ENCODE measurements at regions not wholly inside any gene's neighbourhood (a gene's known extent, or its start where the extent isn't known, plus 50 kb on each side); places are given as distances from the start of the nearest gene placed in this dataset.

GRCh38 chr14:22475381-22475780, 113.6 kb downstream of the DAD1 start:
- no peak for TF ChIP-seq BHLHE40 (IDR thresholded peaks at IDR 0.05; ENCODE audit: low read depth, low read length)
- no peak for TF ChIP-seq MAZ (IDR thresholded peaks at IDR 0.05; ENCODE audit: borderline replicate concordance, low read depth, low read length)
- no peak for TF ChIP-seq MXI1 (IDR thresholded peaks at IDR 0.05; ENCODE audit: borderline replicate concordance, low read depth, low read length)
- TF ChIP-seq FOS (IDR thresholded peaks at IDR 0.05; ENCODE audit: low read depth, low read length) = no peak
- TF ChIP-seq MAFK (IDR thresholded peaks at IDR 0.05; ENCODE audit: low read depth, low read length) = no peak
- no peak for TF ChIP-seq ELK1 (IDR thresholded peaks at IDR 0.05; ENCODE audit: borderline replicate concordance, low read depth, low read length)
- TF ChIP-seq CHD1 (IDR thresholded peaks at IDR 0.05; ENCODE audit: low read depth, low read length) = no peak
- TF ChIP-seq NFE2L2 (IDR thresholded peaks at IDR 0.05; ENCODE audit: low read depth, low read length) = no peak
- no peak for TF ChIP-seq RFX5 (IDR thresholded peaks at IDR 0.05; ENCODE audit: low read depth, low read length)
- TF ChIP-seq CEBPB (IDR thresholded peaks at IDR 0.05; ENCODE audit: low read depth, low read length) = no peak
- TF ChIP-seq RAD21 (IDR thresholded peaks at IDR 0.05; ENCODE audit: low read length) = no peak
- dilution Hi-C loops (cut with HindIII; ENCODE audit: low sequenced_read_pairs, unreplicated experiment) = no loop called here
- no peaks in the 10 kb centered on the region for H3K4me1 ChIP-seq (ENCODE audit: control insufficient read depth, insufficient read depth, low read length)

More at GRCh38 chr14:22475381-22475780, 113.6 kb downstream of the DAD1 start:
- no peak for DNase-seq
- Histone ChIP-seq H3K9me1 (ENCODE audit: insufficient read depth, low read length) (no peaks in the 10 kb centered on the region), H3K56ac (ENCODE audit: extremely low read depth, insufficient read depth, low read length) (no peak overlapping the region), H3K27me3 (ENCODE audit: control insufficient read depth, insufficient read depth, low read length) (peaks cover 47% of the 10 kb centered on the region), H2AFZ (replicated peaks; ENCODE audit: low read length, poor library complexity) (no peak overlapping the region), H3K9me3 (ENCODE audit: control insufficient read depth, insufficient read depth, low read length) (no peaks in the 10 kb centered on the region), H3K4ac (ENCODE audit: low read depth, low read length) (no peak overlapping the region), H3K4me2 (ENCODE audit: low read depth, low read length) (no peak overlapping the region), H3K36me3 (ENCODE audit: control insufficient read depth, insufficient read depth, low read length) (no peaks in the 10 kb centered on the region), H2AK9ac (replicated peaks; ENCODE audit: low read depth, low read length, poor library complexity) (no peak overlapping the region), H4K91ac (ENCODE audit: insufficient read depth, low read depth, low read length) (no peak overlapping the region), H3K4me3 (ENCODE audit: insufficient read depth, low read depth, low read length) (no peak overlapping the region), H4K5ac (ENCODE audit: low read depth, low read length) (no peak overlapping the region), H3K79me1 (ENCODE audit: low read depth in 1 of 2, low read length in 2 of 2) (no peaks in the 10 kb centered on the region), H3K18ac (ENCODE audit: low read depth, low read length) (no peak overlapping the region), H4K8ac (ENCODE audit: low read depth in 2 of 2, low read length in 2 of 2) (no peak overlapping the region), H2BK120ac (ENCODE audit: low read depth, low read length) (no peak overlapping the region), H2AK5ac (ENCODE audit: low read depth, low read length) (no peak overlapping the region), H2BK5ac (ENCODE audit: low read depth, low read length, poor library complexity, severe bottlenecking) (no peak overlapping the region), H3K27ac (ENCODE audit: insufficient read depth, low read length) (no peak overlapping the region), H3K23ac (ENCODE audit: low read depth, low read length) (no peak overlapping the region), H3K9ac (ENCODE audit: low read depth, low read length) (no peak overlapping the region), H2BK20ac (ENCODE audit: low read depth, low read length) (no peak overlapping the region), H4K20me1 (ENCODE audit: insufficient read depth, low read length) (no peaks in the 10 kb centered on the region), H2BK15ac (ENCODE audit: low read depth, low read length) (no peak overlapping the region), H3K14ac (replicated peaks; ENCODE audit: low read depth, low read length) (no peak overlapping the region)
- in situ Hi-C loops (cut with MboI; ENCODE audit: low sequenced_read_pairs) = no loop called here
- ChIA-PET POLR2A (ENCODE audit: unreplicated experiment) (no interaction called here), CTCF (no interaction called here)
- WGBS, 2 experiments (ENCODE audit: extremely low coverage in 2 of 2, insufficient read length in 1 of 2) = 55% methylated on average over 3 of the region's 6 CpGs; no CpG with 5 or more reads in 1 of the 2 experiments
- intact Hi-C loops (cut with micrococcal nuclease) = no loop called here
- ATAC-seq (ENCODE audit: low read depth) = no peak
- no TSS peak for BruUV-seq (replicated peaks)

All from IMR-90 (cell line).